GM10266 (cell line): ENCODE measurements at regions not wholly inside any gene's neighbourhood (a gene's known extent, or its start where the extent isn't known, plus 50 kb on each side); places are given as distances from the start of the nearest gene placed in this dataset.

ENCODE experiments used
- DNase-seq: peaks from one replicate; pipeline ENCODE4 v3.0.0; 2012; ENCODE audit errors: extremely low spot score
- CTCF ChIP-seq: IDR thresholded peaks from 2 replicates; pipeline ENCODE4 v1.5.1; 2012; ENCODE audit warnings: mild to moderate bottlenecking, low read depth; ENCODE audit not compliant: control insufficient read depth, insufficient read depth; ENCODE audit errors: missing control alignments

DNA sequence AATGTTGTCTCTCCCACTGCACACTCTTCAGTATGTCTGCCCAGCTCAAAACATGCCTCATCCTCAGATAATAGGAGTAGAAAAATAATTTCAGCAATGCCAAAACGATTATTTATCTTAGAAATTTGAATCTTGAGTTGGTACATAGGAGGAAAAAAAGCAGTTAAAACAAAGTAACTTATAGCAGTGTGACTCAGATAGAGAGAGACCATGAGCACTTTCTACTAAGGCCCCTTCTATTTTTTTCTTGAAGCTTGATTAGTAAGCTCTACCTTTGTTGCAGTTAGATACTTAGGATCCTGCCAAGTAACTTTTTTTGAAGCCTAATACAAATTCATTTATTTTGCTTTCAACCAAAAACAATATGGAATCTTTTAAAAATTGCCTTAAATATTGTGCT is 212.3 kb downstream of the MAD2L1 start:
- DNase-seq = no peak
- no peak for TF ChIP-seq CTCF

DNA sequence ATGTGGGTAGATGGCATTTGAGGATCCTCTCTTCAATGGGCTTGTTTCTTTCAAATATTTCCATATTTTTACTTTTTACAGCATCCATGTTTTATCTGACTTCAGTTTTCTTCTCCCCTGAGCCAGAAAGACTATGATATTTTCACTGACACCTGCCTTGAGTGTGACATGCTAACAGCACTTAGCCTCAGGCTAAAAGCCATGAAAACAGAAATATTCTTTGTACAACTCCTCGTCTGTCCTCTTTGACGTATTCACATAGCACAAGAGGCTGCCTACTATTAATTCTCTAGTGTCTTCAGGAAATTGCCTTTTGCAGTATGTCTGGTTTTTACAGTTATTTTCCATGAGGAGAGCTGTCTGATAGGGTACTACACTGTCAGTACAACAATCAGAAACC is 215.0 kb downstream of the MAD2L1 start:
- DNase-seq = no peak
- no peak for TF ChIP-seq CTCF

GRCh38 chr4:119841361-119841760 is 212.8 kb upstream of the PDE5A start:
- TF ChIP-seq CTCF = no peak
- DNase-seq = no peak

- DNase-seq = no peak
- no peak for TF ChIP-seq CTCF
Observed at GRCh38 chr4:119835613-119835910, 207.0 kb upstream of the PDE5A start.

DNA sequence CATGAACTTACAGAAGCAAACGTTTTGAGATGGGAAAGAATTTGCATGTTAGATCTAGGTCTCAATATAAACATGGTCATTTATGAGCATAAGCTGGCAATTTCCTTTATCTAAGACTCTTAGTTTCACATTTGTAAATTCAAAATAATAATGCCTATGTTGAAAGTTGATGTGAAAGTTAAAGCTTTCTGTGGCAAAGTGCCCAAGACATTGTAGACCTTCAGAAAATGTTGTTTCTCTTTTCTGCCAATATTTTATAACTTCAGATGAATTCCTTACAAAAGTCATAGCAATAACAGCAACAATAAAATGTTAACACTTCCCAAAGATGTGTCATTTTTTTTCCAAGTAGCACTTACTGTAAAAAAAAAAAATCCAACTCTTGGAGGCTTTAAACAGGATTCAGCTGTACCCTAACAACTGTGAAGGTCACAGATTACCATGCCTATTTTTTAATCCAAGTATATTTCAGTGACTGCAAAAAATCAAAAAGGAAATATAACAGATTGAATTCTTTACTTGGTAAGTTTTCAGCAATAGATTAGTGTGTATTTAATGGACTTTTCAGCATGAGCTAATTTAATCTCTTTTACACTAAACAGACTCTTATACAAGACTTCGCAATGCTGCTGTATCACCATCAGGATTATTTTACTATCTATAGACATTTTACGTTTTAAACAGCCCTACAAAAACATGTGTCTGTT is 206.5 kb upstream of the PDE5A start:
- TF ChIP-seq CTCF = no peak
- no peak for DNase-seq

- no peak for TF ChIP-seq CTCF
- DNase-seq = no peak
Observed at GRCh38 chr4:119833611-119834010, 205.0 kb upstream of the PDE5A start.

DNA sequence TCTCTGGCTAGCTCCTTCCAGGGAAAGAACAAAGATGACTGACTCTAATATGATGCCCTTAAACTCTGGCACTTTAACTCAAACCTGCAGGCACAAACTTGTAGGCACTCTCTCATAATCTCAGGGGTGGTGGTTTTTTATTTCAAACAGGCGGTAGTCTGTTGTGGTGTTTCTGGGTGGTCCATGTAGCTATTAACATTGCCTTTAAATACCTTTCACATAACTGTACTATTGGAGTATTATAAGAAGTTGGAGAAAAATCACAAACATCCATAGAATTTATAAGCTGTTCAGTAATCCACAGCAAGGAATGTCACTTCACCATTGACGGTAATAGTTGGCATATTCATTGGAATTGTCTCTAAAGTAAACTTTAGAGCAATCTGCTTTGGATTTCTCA is 204.2 kb upstream of the PDE5A start:
- no peak for TF ChIP-seq CTCF
- DNase-seq = no peak
